SU-DHL-6 (cell line): ENCODE measurements at regions not wholly inside any gene's neighbourhood (a gene's known extent, or its start where the extent isn't known, plus 50 kb on each side); places are given as distances from the start of the nearest gene placed in this dataset.

Source experiments
- CTCF ChIP-seq: fragments of 200-600 bp; sonication (generic); IDR thresholded peaks from one replicate; pipeline ENCODE4 v1.5.1; 2017; ENCODE audit warnings: antibody characterized with exemption, mild to moderate bottlenecking, low read length, moderate library complexity; ENCODE audit not compliant: insufficient read depth, poor library complexity, severe bottlenecking
- EZH2phosphoT487 ChIP-seq: fragments of 200-600 bp; sonication (generic), shearing (Covaris generic); conservative IDR thresholded peaks from 2 replicates; pipeline ENCODE4 v1.6.1; 2018; ENCODE audit warnings: mild to moderate bottlenecking, antibody characterized with exemption, low read length, moderate library complexity, mixed read lengths

GRCh38 chr9:13431222-13431536 is 151.7 kb upstream of the MPDZ start:
- TF ChIP-seq CTCF, result no peak
- no peak for TF ChIP-seq EZH2phosphoT487
